Endothelial cell of hepatic sinusoid (primary cell): ENCODE measurements at regions not wholly inside any gene's neighbourhood (a gene's known extent, or its start where the extent isn't known, plus 50 kb on each side); places are given as distances from the start of the nearest gene placed in this dataset.

Source experiments
- in situ Hi-C: cut with HindIII; loops from 2 replicates; pipeline ENCODE4 v1.10.0; 2017; ENCODE audit warnings: low sequenced_read_pairs

DNA sequence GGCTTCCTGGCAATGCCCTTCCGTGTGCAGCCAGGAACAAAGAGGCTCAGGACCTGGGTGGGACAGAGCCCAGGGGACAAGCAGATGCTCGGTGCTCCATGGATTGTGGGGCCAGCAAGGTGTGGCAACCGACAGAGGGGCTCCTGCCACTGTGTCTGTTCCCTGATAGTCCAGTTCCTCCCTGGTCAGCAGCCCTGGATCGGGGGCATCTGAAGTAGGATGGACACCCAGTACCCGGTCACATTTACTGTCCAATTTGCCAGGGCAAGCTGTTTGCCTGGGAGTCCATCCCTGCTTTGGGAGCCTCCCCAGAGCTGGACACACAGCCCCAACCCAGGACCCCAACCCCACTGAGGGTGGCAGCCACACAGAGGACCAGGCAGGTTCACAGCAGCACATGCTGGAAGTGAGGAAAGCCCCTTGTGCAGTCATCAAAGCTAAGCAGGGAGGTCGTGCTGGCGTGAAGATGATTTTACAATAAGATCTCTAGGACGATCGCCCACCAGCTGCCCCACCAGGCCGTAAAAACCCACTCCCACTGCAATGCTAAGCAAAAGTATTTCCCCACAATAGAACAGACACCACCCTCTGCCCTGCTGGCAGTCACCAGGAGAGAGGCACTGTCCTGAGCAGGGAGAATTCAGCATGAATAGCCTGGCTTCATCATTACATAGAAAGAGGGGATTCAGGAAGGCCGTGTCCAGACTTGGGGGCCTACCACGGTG lies 141.7 kb downstream of the NDUFA10 start:
- in situ Hi-C loops = no loop called here

DNA sequence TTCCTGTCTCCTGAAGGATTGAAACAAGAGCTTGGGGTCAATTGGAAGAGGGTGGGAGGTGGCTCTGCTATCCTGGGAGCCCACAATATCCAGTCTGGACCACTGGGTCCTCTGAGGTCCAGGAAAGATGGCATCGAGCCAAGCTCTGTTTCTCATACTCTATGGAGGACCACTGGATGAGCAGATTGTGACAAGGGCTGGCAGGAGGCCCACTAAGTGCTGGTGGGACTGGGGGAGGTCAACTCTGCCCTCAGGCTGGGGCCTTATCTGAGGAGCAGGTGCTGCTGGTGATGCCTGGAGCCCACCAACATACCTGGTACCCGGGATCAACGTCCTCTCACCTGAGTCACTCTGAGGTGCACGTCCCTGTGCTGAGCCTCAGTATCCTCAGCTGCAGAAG lies 142.4 kb downstream of the NDUFA10 start:
- in situ Hi-C loops = no loop called here

DNA sequence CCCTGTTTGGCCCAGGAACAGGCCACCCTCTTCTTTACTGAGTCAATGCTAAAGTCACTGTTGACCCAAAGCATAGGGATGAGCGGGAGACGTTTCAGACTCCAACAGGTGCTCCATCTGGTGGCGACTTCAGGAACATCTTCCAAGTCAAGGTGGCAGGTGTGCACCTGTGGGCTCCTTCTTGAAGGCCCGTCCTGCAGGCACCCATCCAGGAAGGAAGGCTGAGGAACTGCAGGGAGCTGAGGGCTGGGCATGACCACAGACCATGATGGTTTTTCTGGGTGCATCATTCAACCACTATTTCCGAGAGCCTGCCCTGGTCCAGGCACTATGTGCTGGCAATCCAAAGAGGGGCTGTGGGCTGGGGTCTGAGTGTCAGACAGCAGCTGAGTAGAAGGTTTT lies 142.8 kb downstream of the NDUFA10 start:
- in situ Hi-C loops = no loop called here

DNA sequence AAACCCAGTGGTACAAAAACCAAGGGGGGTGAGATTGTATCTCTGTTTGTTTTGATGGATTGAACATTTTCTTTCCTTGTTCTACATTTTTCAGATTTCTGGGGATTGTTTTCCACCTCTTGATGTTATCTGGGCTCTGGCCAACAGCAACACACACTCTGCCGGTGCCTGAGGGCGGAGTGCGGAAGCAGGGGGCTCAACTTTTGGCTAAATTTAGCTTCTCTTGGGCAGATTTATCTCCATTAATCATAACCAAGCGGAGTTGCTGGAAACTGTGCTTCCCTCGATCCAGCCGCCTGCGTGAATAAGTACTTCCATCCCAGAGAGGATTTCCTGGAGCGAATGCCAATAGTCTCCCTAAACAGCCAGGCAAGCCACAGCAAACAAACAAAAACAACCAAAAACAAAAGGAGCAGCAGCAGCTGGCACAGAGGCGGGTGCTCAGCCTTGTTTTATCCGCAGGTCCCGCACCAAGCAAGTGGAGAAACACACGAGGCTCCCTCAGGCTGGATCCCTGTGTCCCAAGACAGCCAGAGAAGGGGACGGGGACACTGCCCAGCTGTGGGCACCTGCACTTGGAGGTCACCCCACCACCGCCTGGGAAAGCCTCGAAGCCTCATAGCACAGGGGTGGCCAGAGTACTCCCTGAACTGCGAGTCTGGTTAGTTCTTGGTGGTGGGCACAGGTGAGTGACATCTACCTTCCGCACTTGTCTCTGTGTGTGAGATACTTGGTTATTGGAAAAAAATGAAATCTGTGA lies 143.4 kb downstream of the NDUFA10 start:
- in situ Hi-C loops = no loop called here

DNA sequence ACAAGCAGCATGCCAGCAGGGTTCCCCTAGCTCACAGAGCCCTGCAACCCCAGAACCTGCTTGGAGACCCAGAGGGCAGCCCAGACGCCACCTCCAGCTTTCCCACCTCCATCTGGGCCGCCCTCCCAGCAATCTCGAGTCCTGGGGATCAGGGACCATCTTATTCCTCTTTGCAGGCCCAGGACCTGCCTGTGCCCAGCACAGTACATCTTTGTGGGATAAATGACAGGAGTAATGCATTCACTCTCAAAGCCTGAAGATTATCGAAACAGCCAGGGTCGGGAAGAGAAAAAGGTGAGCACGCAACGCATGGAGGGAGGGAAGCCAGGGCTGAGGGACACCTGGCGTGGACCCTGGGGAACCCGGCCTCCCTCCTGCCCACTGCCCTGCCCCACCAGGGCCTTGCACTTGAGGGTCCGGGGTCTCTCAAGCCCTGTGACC lies 144.1 kb downstream of the NDUFA10 start:
- in situ Hi-C loops = no loop called here

DNA sequence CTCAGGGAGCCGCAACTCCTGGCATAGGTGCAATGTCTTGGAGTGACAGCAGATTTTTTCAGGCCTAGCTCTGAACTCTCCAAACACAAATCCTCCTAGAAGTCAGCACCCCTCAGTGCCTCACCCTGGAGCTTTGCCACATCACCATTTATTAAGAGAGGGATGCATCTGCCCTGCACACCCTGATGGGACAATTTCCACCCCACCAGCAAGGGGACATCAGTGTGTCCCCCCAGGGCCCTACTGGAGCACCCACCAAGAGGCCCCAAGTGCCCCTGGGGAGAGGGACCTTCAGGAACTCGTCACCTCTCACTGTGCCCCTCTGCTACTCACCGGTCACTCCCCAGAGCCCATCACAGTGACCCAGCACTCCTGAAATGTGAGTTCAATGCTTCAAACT lies 144.7 kb downstream of the NDUFA10 start:
- in situ Hi-C loops = no loop called here

DNA sequence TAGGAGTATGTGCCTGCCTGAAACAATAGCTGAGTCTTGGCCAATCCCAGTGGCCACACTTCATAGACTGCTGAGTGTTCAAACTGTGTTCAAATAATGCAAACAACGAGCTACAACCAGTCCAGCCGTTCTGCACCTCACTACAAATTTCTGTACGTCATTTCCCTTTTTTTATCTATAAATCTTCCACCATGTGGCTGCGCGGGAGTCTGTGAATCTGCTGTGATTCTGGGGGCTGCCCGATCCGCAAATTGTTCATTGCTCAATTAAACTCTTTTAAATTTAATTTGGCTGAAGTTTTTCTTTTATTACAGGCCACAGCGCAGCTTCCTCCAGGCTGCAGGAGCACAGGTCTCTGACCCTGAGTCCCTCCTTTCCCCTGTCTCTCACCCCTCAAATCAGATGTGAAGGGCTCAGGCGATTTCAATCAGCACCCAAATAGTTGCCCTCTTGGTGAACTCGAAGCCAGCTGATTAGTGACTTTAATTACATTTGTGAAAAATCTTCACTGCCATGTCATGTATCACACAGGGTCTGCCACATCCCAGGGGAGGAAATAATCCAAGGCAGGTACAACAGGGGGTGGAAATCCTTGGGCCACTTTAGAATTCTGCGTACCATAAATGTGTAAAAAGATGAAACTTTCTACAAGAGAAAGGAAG lies 145.6 kb downstream of the NDUFA10 start:
- in situ Hi-C loops = no loop called here

DNA sequence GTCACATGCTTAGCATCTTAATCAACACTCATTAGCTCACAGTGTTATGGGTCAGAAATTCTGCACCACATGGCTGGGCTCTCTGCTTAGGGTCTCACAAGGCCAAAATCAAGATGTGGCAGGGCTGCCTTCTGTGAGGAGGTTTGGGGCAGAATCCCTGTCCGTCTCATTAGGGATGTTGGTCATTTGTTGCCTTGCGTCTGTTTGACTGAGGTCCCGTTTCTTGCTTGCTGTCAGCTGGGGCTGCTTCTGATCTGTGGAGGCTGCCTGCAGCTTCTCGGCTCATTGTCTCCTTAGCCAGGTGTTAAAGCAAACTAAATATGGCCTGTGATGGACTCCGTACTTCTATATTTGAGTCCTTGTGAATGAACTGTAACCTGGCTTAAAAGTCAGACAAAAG lies 146.5 kb downstream of the NDUFA10 start:
- in situ Hi-C loops = no loop called here

DNA sequence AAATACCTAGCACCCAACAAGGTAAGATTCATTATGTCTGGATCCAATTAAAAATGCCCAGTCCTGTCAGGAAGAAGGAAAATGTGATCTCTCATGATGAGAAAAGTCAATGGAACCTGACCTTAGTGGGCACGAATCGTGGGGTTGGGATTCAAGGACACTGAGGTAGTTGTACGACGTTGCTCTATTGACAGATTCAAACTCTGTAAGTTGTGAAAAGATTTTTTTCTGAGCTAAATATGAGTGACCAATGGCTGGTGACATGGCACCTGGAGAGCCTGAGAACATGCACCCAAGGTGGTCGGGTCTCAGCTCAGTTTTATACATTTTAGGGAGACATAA lies 148.2 kb downstream of the NDUFA10 start:
- in situ Hi-C loops = no loop called here

DNA sequence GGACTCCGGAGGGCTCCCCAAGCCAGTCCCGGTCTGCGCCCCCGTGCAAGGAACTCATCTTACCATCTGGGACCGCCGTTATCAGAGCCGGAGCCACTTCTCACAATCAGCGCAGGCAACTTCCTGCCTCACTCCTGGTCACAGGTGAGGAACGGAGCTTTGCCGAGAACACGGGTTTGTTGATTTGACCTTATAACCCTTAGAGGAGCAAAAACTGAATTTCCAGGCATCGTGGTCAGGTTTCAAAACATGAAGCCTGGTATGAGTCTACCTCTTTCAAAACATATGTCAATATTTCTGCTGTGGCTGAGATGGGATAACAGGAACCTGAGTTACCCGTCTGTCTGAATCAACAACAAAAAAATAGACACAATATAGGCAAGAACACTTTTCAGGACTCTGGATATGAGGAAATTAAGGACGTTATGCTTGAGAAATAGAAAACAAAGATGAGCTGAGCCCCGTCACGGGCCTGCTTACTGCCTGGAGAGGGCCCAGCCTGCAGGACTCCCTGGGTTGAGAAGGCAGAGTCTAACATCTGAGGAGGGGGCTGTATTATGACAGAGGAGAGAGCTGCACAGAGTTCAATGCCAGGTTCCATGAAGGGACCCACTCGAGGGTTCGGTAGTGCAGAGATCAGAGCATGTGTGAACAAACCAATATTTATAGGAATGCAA lies 148.7 kb downstream of the NDUFA10 start:
- in situ Hi-C loops = no loop called here

DNA sequence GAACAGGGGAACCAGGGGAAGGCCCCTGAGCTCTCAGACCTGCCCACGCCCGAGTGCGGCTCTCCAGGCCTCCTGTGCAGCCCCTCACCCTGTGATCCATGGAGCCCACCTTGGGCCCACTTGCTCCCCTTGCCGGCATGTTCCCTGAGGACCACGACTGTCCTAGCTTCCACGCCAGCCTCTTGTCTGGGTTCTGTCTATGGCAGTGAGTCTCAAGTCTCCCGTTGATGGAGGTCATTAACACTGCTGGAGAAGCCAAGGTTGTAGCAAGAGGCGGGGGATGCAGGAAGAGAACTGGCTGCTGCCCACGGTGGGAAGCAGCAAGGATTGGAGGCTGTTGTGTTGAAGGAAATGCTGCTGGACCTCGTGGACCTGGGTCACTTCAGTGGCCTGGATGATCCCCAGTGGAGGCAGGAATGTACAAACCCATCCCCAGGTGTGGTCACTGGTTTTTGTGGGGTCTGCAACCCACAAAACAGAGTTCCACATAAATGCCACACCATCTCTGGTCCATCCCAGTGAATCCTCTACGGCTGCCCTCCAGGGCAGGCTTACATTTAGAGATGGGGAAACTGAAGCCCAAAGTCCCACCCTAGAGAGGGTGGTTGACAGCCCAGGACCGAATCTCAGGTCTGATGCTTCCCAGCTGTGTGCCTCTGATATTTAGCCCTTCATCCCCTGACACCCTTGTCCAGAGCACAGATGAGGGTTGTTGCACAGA lies 150.3 kb downstream of the NDUFA10 start:
- in situ Hi-C loops = no loop called here

DNA sequence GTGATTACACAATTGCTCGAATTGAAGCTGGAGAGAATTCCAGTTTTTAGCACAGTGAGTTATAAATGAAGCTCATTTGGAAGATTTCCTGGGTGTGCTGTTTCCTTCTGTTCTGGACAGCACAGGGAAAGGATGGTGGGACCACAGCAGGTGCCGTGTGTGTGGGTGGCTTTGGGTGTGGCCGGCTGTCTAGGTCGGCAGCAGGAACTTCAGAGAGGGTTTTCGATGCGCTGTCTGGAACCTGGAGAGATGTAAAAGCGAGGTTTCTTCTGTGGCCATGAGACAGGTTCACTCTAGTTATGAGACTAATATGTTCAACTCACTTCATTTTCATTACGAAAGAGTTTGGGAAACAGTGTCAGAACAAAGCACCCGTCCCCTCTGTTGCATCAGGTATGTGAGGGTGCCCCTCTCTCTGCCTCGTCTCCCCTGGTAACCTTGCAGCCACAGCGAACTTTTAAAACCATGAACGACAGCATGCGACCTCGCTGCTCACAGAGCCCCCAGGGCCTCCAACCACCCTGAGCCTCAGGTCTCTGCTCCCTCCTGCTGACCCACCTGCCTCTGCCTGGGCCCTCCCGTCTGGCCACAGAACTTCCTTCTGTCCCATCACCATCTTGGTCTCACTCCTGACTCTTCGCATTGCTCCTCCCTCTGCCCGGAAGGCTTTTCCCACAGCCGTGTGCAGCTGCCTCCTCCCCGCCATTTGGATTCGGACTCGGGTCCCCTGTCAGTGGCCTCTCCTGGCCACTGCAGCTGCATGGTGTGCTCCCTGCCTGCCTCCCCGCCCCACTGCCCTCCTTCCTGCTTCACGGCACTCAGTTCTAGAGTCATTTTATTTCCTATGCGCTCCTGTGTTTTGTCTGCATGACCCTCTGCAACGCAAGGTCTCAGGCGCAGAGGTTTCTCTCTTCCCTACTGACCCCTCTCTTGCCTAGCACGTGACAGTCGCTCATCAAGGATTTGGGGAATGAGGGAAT lies 151.2 kb downstream of the NDUFA10 start:
- in situ Hi-C loops = no loop called here

DNA sequence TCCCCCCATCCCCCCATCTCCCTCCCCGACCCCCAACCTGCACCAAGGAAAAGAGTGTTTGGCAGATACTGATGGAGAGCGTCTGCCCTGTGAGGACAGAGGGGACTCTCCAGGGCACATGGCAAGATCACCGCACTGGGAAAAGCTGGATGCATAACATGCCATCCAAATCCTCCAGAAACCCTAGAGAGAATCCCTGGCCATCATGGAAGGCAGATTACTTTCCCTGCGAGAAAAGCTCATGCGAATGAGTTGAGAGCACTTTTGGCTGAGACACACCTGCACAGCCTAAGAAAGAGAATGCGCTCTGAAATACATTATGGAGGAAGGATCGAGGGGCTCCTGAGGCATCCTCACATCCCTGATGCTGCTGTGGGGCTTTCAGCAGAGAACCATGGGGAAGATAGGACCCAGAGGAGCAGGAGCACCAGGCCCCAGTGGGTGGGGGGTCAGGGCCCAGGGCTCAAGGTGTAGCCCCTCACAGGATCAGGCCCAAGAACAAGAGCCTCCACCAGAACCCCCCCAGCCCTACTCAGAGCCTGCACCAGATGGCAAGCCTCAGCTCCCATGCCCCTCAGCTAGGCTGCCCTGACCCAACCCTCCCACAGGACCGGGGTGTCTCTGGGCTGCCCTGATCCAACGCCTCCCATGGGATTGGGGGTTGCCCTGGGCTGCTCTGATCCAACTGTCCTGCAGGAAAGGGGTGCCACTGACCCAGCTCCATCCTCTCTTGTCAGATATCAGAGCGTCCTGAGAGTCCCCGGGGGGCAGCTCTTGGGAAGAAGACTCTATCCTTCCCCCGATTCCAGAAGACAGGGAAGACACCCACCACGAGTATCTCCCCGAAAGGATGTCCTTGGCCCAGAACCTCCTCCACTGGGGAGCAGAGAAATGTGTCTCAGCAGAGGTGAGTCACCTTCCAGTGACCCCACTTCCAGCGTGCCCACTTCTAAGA lies 153.4 kb downstream of the NDUFA10 start:
- in situ Hi-C loops = no loop called here

DNA sequence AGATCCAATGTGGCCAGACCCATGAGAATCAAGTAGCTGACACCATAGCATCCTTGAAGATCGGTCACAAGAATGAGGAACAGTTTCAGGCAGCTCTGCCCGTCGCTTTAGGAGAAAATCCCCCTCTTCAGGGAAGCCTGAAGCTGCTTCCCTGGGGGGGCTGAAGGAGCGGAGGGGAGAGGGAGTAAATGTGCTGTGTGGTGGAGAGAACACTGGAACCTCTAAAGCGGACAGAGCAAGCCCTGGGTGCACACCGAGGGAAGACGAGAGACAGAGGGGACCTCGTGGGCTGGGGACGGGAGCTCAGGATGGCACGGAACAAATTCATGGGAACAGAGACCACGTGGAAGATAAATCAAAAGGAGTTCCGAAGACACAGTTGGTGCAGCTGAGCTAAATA lies 154.3 kb downstream of the NDUFA10 start:
- in situ Hi-C loops = no loop called here

DNA sequence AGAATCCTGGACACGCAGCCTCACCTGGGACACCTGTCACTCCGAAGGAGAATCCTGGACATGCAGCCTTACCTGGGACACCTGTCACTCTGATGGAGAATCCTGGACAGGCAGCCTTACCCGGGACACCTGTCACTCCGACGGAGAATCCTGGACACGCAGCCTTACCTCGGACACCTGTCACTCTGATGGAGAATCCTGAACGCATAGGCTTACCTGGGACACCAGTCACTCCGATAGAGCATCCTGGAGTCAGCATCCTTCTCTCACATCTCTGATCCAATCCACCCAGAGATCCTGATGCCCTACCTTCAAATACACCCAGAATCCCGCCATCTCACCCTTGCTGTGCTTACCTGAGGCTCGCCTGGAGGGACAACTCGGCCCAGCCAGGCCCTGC lies 154.9 kb downstream of the NDUFA10 start:
- in situ Hi-C loops = no loop called here

DNA sequence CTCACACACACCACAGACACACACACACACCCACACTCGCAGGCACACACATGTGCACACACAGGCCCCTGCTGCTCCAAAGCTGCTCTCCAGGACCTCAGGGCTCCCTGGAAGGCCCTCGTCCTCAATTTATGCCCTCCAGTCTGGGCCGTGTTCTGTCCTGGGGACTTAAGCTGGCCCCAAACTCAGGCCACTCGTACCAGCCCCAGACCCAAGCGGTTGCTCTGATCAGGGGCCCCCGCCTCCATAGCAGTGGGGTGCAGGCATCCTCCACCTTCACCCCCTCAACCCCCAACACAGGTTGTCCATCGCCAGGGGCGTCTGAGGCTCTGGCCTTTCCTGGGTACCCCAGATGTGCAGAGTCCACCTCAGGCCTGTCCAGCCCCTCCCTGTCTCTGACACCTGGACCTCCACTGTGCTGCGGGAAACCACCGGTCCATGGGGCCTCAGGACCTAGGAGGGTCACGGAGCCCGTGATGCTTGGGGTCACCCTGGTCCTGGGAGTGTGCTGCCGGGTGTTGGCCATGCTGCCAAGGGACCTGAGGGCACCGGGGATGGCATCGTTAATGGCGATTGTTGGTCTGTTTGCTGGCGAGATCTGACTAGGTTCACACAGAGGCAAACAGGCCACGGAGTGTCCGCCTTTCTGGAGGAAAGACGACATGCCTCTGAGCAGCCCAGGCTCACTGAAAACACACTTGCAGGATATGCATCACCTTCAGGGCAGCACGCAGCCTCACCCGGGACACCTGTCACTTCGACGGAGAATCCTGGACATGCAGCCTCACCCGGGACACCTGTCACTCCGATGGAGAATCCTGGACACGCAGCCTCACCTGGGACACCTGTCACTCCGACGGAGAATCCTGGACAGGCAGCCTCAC lies 155.6 kb downstream of the NDUFA10 start:
- in situ Hi-C loops = no loop called here

DNA sequence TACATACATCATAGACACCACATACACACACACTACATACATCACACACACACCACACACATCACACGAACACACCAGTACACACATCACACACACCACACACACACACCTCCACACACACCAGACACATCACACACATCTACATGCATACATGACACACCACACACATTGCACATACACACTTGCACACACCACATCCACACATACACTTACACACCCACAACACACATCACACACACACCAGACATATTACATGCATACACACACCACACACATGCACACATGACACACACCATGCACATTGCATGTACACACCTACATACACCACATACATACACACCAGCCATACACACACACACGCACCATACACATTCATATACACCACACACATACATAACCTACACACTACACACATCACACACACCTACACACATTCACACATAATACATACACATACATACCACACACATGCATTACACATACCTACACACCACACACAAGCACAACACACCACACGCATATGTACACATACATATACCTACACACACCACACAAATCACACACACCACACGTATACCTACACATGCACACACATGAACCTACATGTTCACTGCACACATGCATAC lies 156.5 kb downstream of the NDUFA10 start:
- in situ Hi-C loops = no loop called here
